IPS DF 19.7 (cell line): ENCODE measurements at regions not wholly inside any gene's neighbourhood (a gene's known extent, or its start where the extent isn't known, plus 50 kb on each side); places are given as distances from the start of the nearest gene placed in this dataset.

Source experiments
- DNase-seq: peaks from one replicate; pipeline ENCODE4 v3.0.0-alpha.2; 2013; ENCODE audit warnings: low read depth, low spot score

GRCh38 chr15:94606286-94606685 lies 374.9 kb downstream of the MCTP2 start:
- no peak for DNase-seq

GRCh38 chr15:94607176-94607654 lies 375.9 kb downstream of the MCTP2 start:
- DNase-seq: no peak

- DNase-seq: no peak
Observed at GRCh38 chr15:94610069-94610468, 378.7 kb downstream of the MCTP2 start.

GRCh38 chr15:94610485-94610884 lies 379.1 kb downstream of the MCTP2 start:
- no peak for DNase-seq

GRCh38 chr15:94611656-94612055 lies 380.3 kb downstream of the MCTP2 start:
- DNase-seq: no peak

GRCh38 chr15:94615688-94616087 lies 384.3 kb downstream of the MCTP2 start:
- no peak for DNase-seq

GRCh38 chr15:94620632-94621031 lies 389.3 kb downstream of the MCTP2 start:
- no peak for DNase-seq

GRCh38 chr15:94621736-94622135 lies 390.4 kb downstream of the MCTP2 start:
- no peak for DNase-seq

GRCh38 chr15:94626949-94627348 lies 395.6 kb downstream of the MCTP2 start:
- DNase-seq: no peak

- DNase-seq: no peak
Observed at GRCh38 chr15:94631608-94632007, 400.2 kb downstream of the MCTP2 start.

GRCh38 chr15:94638183-94638582 lies 406.8 kb downstream of the MCTP2 start:
- DNase-seq: peak; percentile 82

- DNase-seq: no peak
Observed at GRCh38 chr15:94639701-94640100, 408.3 kb downstream of the MCTP2 start.

- DNase-seq: no peak
Observed at GRCh38 chr15:94644433-94644832, 413.1 kb downstream of the MCTP2 start.

GRCh38 chr15:94653071-94653470 lies 421.7 kb downstream of the MCTP2 start:
- no peak for DNase-seq

- DNase-seq: no peak
Observed at GRCh38 chr15:94655249-94655880, 424.0 kb downstream of the MCTP2 start.

- DNase-seq: no peak
Observed at GRCh38 chr15:94665676-94666441, 434.5 kb downstream of the MCTP2 start.

- no peak for DNase-seq
Observed at GRCh38 chr15:94666553-94666952, 435.2 kb downstream of the MCTP2 start.

- no peak for DNase-seq
Observed at GRCh38 chr15:94667109-94667508, 435.7 kb downstream of the MCTP2 start.

GRCh38 chr15:94670438-94671034 lies 439.2 kb downstream of the MCTP2 start:
- no peak for DNase-seq

- DNase-seq: peak; percentile 50
Observed at GRCh38 chr15:94671858-94672532, 440.6 kb downstream of the MCTP2 start.

GRCh38 chr15:94673801-94674200 lies 442.4 kb downstream of the MCTP2 start:
- DNase-seq: no peak

- DNase-seq: no peak
Observed at GRCh38 chr15:94674296-94674695, 442.9 kb downstream of the MCTP2 start.
